Stimulated activated CD4-positive, alpha-beta T cell treated with anti-CD3 and anti-CD28 coated beads, Interleukin-4, amount 100 ng/mL, for 1 hour (primary cell): ENCODE measurements at regions not wholly inside any gene's neighbourhood (a gene's known extent, or its start where the extent isn't known, plus 50 kb on each side); places are given as distances from the start of the nearest gene placed in this dataset.

ENCODE experiments used
- DNase-seq: peaks from one replicate; pipeline ENCODE4 v3.0.0-alpha.2; 2020

GRCh38 chr6:56863366-56863765 lies 91.5 kb upstream of the BEND6 start:
- DNase-seq = no peak

- DNase-seq = no peak
Measured at GRCh38 chr6:56862415-56863175, 92.3 kb upstream of the BEND6 start.

- no peak for DNase-seq
Measured at GRCh38 chr6:56860475-56860874, 94.4 kb upstream of the BEND6 start.

GRCh38 chr6:56856036-56856580 lies 98.8 kb upstream of the BEND6 start:
- no peak for DNase-seq

- DNase-seq = no peak
Measured at GRCh38 chr6:56854086-56854485, 100.8 kb upstream of the BEND6 start.

GRCh38 chr6:56853541-56853940 lies 101.4 kb upstream of the BEND6 start:
- no peak for DNase-seq

GRCh38 chr6:56852260-56853010 lies 102.5 kb upstream of the BEND6 start:
- DNase-seq = no peak

GRCh38 chr6:56851541-56852259 lies 103.2 kb upstream of the BEND6 start:
- no peak for DNase-seq

- DNase-seq = no peak
Measured at GRCh38 chr6:56851074-56851473, 103.8 kb upstream of the BEND6 start.

- DNase-seq = no peak
Measured at GRCh38 chr6:56850626-56851025, 104.3 kb upstream of the BEND6 start.

GRCh38 chr6:56849896-56850295 lies 105.0 kb upstream of the BEND6 start:
- DNase-seq = no peak

GRCh38 chr6:56848105-56848504 lies 106.8 kb upstream of the BEND6 start:
- no peak for DNase-seq

- no peak for DNase-seq
Measured at GRCh38 chr6:56845032-56845431, 109.9 kb upstream of the BEND6 start.

GRCh38 chr6:56843476-56844349 lies 111.2 kb upstream of the BEND6 start:
- DNase-seq = peak; percentile 62

- DNase-seq = peak; percentile 5
Measured at GRCh38 chr6:56842686-56843475, 112.0 kb upstream of the BEND6 start.

GRCh38 chr6:56841751-56842150 lies 113.2 kb upstream of the BEND6 start:
- DNase-seq = no peak

GRCh38 chr6:56841381-56841749 lies 113.5 kb upstream of the BEND6 start:
- no peak for DNase-seq

- DNase-seq = no peak
Measured at GRCh38 chr6:56840467-56841380, 114.2 kb upstream of the BEND6 start.

- no peak for DNase-seq
Measured at GRCh38 chr6:56839533-56840183, 115.2 kb upstream of the BEND6 start.

- no peak for DNase-seq
Measured at GRCh38 chr6:56838965-56839364, 115.9 kb upstream of the BEND6 start.
